Tibial nerve (tissue), 4 donors: ENCODE measurements at regions not wholly inside any gene's neighbourhood (a gene's known extent, or its start where the extent isn't known, plus 50 kb on each side); places are given as distances from the start of the nearest gene placed in this dataset.

Source experiments
- CTCF ChIP-seq, 5 experiments: fragments of 200-600 bp in 3 of 5; fragments of 450-650 bp in 2 of 5; sonication (generic) in 3 of 5; IDR thresholded peaks; one replicate each; pipeline ENCODE4 v1.5.1; 2016 to 2019; ENCODE audit warnings: antibody characterized with exemption in 5 of 5, mild to moderate bottlenecking in 3 of 5, moderate library complexity in 2 of 5
- EP300 ChIP-seq, 2 donors: sonication (generic); formaldehyde crosslinking; IDR thresholded peaks; one replicate each; pipeline ENCODE4 v1.6.1; 2017; ENCODE audit warnings: antibody characterized with exemption in 2 of 2, mild to moderate bottlenecking in 1 of 2
- POLR2A ChIP-seq, 2 donors: fragments of 450-650 bp; IDR thresholded peaks; one replicate each; pipeline ENCODE4 v1.6.1; 2017; ENCODE audit warnings: antibody characterized with exemption in 2 of 2, mild to moderate bottlenecking in 2 of 2, moderate library complexity in 2 of 2

- TF ChIP-seq POLR2A (IDR thresholded peaks at IDR 0.05): no peak
- no peak for TF ChIP-seq CTCF (IDR thresholded peaks at IDR 0.05)
- no peak for TF ChIP-seq EP300 (IDR thresholded peaks at IDR 0.05)
These were observed 295.9 kb downstream of the NFIB start for GRCh38 chr9:14018081-14018480.
